ENCODE measurements at regions not wholly inside any gene's neighbourhood (a gene's known extent, or its start where the extent isn't known, plus 50 kb on each side); places are given as distances from the start of the nearest gene placed in this dataset.

- TF ChIP-seq CTCF (IDR thresholded peaks at IDR 0.05; ENCODE audit: poor library complexity, severe bottlenecking), result no peak
- TF ChIP-seq POLR2AphosphoS5 (IDR thresholded peaks at IDR 0.05), result no peak
- no peak for TF ChIP-seq EP300 (conservative IDR thresholded peaks at IDR 0.05; ENCODE audit: poor library complexity, severe bottlenecking)
- TF ChIP-seq MXI1 (conservative IDR thresholded peaks at IDR 0.05; ENCODE audit: poor library complexity, severe bottlenecking), result no peak
- TF ChIP-seq SMC3 (conservative IDR thresholded peaks at IDR 0.05; ENCODE audit: poor library complexity), result no peak
- no peak for TF ChIP-seq EZH2 (IDR thresholded peaks at IDR 0.05; ENCODE audit: borderline replicate concordance, insufficient read depth, low read length, poor library complexity, severe bottlenecking)
Observed at GRCh38 chr6:14333556-14334305, 216.2 kb downstream of the CD83 start.
